DOHH2 (cell line): ENCODE measurements at regions not wholly inside any gene's neighbourhood (a gene's known extent, or its start where the extent isn't known, plus 50 kb on each side); places are given as distances from the start of the nearest gene placed in this dataset.

ENCODE experiments used
- EZH2phosphoT487 ChIP-seq: fragments of 200-600 bp; sonication (generic); IDR thresholded peaks from 2 replicates; pipeline ENCODE4 v1.6.1; 2017; ENCODE audit warnings: borderline replicate concordance, mild to moderate bottlenecking, antibody characterized with exemption, low read length, moderate library complexity, mixed read lengths
- TF ChIP-seq, protein P1 (sequence below): fragments of 200-600 bp; sonication (generic); IDR thresholded peaks from one replicate; pipeline ENCODE4 v1.5.1; 2014; ENCODE audit warnings: antibody characterized with exemption, mild to moderate bottlenecking, low read depth, low read length; ENCODE audit not compliant: poor library complexity, severe bottlenecking

GRCh38 chr11:71365626-71366025 lies 82.6 kb downstream of the DHCR7 start:
- TF ChIP-seq, protein P1, sequence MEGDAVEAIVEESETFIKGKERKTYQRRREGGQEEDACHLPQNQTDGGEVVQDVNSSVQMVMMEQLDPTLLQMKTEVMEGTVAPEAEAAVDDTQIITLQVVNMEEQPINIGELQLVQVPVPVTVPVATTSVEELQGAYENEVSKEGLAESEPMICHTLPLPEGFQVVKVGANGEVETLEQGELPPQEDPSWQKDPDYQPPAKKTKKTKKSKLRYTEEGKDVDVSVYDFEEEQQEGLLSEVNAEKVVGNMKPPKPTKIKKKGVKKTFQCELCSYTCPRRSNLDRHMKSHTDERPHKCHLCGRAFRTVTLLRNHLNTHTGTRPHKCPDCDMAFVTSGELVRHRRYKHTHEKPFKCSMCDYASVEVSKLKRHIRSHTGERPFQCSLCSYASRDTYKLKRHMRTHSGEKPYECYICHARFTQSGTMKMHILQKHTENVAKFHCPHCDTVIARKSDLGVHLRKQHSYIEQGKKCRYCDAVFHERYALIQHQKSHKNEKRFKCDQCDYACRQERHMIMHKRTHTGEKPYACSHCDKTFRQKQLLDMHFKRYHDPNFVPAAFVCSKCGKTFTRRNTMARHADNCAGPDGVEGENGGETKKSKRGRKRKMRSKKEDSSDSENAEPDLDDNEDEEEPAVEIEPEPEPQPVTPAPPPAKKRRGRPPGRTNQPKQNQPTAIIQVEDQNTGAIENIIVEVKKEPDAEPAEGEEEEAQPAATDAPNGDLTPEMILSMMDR, result no peak
- no peak for TF ChIP-seq EZH2phosphoT487
